ENCODE measurements at regions not wholly inside any gene's neighbourhood (a gene's known extent, or its start where the extent isn't known, plus 50 kb on each side); places are given as distances from the start of the nearest gene placed in this dataset.
A peak's percentile ranks its signal among the peaks of the same experiment; 100 is the strongest.

- no peak for TF ChIP-seq CTCF (IDR thresholded peaks at IDR 0.05; ENCODE audit: low read depth, low read length, missing control alignments)
- H3K4me3 ChIP-seq (ENCODE audit: low read depth, low read length): no peak overlapping the region
- in situ Hi-C loops (cut with HindIII; ENCODE audit: low sequenced_read_pairs): no loop called here
- no peak for DNase-seq (ENCODE audit: low read depth)
These were observed 344.6 kb downstream of the CD83 start for GRCh38 chr6:14462135-14462534.

GRCh38 chr6:14462566-14462965 lies 345.0 kb downstream of the CD83 start:
- in situ Hi-C loops (cut with HindIII; ENCODE audit: low sequenced_read_pairs): no loop called here
- no peak for DNase-seq (ENCODE audit: low read depth)

GRCh38 chr6:14463110-14463509 lies 345.5 kb downstream of the CD83 start:
- no peak for DNase-seq (ENCODE audit: low read depth)
- TF ChIP-seq CTCF (IDR thresholded peaks at IDR 0.05; ENCODE audit: low read depth, low read length, missing control alignments): no peak
- no peak overlapping the region for H3K4me3 ChIP-seq (ENCODE audit: low read depth, low read length)
- in situ Hi-C loops (cut with HindIII; ENCODE audit: low sequenced_read_pairs): no loop called here

More at GRCh38 chr6:14462566-14462965, 345.0 kb downstream of the CD83 start:
- TF ChIP-seq CTCF (IDR thresholded peaks at IDR 0.05; ENCODE audit: low read depth, low read length, missing control alignments): no peak
- H3K4me3 ChIP-seq (ENCODE audit: low read depth, low read length): no peak overlapping the region

- in situ Hi-C loops (cut with HindIII; ENCODE audit: low sequenced_read_pairs): no loop called here
- no peak for DNase-seq (ENCODE audit: low read depth)
- H3K4me3 ChIP-seq (ENCODE audit: low read depth, low read length): no peak overlapping the region
- peak; percentile 4 for TF ChIP-seq CTCF (IDR thresholded peaks at IDR 0.05; ENCODE audit: low read depth, low read length, missing control alignments)
These were observed 346.5 kb downstream of the CD83 start for GRCh38 chr6:14464055-14464454.

- H3K4me3 ChIP-seq (ENCODE audit: low read depth, low read length): no peak overlapping the region
- TF ChIP-seq CTCF (IDR thresholded peaks at IDR 0.05; ENCODE audit: low read depth, low read length, missing control alignments): no peak
- in situ Hi-C loops (cut with HindIII; ENCODE audit: low sequenced_read_pairs): no loop called here
- DNase-seq (ENCODE audit: low read depth): no peak
These were observed 347.1 kb downstream of the CD83 start for GRCh38 chr6:14464716-14465115.

- no peak for TF ChIP-seq CTCF (IDR thresholded peaks at IDR 0.05; ENCODE audit: low read depth, low read length, missing control alignments)
- H3K4me3 ChIP-seq (ENCODE audit: low read depth, low read length): no peak overlapping the region
- no peak for DNase-seq (ENCODE audit: low read depth)
- in situ Hi-C loops (cut with HindIII; ENCODE audit: low sequenced_read_pairs): no loop called here
These were observed 348.7 kb downstream of the CD83 start for GRCh38 chr6:14466278-14466677.

GRCh38 chr6:14467591-14467990 lies 350.0 kb downstream of the CD83 start:
- no peak overlapping the region for H3K4me3 ChIP-seq (ENCODE audit: low read depth, low read length)
- no peak for DNase-seq (ENCODE audit: low read depth)
- TF ChIP-seq CTCF (IDR thresholded peaks at IDR 0.05; ENCODE audit: low read depth, low read length, missing control alignments): no peak
- in situ Hi-C loops (cut with HindIII; ENCODE audit: low sequenced_read_pairs): no loop called here

Data from astrocyte of the cerebellum (primary cell).